ENCODE measurements at regions not wholly inside any gene's neighbourhood (a gene's known extent, or its start where the extent isn't known, plus 50 kb on each side); places are given as distances from the start of the nearest gene placed in this dataset.
"Not testable (repeated sequence)": the region's sequence is repeated elsewhere in the genome, so short reads cannot be mapped to it uniquely, and the experiment has no call there.

DNA sequence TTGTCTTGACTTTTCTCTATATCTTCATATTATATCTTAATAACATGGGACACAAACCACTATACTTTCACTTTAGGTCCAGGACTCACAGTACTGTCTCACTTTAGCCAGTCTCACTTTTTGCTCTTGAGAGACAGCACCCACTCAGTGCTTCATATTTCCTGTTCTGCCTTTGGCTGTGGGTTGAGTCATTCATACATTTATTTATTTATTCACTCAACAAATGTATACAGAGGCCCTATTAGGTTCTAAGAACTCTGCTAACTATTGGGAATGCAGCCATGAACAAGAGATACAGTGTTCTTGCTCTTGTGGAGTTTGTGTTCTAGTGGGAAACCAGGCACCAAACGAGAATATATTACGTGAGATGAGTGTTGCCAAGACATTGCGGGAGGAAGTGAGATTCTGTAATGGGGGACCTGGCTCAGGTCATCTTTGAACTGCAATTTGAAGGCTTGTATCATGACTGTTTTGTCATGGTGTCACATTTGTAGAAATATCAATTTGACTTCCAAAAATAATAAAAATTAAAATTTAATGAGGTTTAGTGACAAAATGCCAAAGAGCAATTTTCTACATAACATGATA is 190.1 kb downstream of the SDHAF3 start:
- no peak for TF ChIP-seq POLR2A (IDR thresholded peaks at IDR 0.05)
- TF ChIP-seq, protein P1, sequence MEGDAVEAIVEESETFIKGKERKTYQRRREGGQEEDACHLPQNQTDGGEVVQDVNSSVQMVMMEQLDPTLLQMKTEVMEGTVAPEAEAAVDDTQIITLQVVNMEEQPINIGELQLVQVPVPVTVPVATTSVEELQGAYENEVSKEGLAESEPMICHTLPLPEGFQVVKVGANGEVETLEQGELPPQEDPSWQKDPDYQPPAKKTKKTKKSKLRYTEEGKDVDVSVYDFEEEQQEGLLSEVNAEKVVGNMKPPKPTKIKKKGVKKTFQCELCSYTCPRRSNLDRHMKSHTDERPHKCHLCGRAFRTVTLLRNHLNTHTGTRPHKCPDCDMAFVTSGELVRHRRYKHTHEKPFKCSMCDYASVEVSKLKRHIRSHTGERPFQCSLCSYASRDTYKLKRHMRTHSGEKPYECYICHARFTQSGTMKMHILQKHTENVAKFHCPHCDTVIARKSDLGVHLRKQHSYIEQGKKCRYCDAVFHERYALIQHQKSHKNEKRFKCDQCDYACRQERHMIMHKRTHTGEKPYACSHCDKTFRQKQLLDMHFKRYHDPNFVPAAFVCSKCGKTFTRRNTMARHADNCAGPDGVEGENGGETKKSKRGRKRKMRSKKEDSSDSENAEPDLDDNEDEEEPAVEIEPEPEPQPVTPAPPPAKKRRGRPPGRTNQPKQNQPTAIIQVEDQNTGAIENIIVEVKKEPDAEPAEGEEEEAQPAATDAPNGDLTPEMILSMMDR (IDR thresholded peaks at IDR 0.05): no peak
- no peaks in the 10 kb centered on the region for H3K36me3 ChIP-seq
- no peaks in the 10 kb centered on the region for H3K4me1 ChIP-seq
- H3K4me3 ChIP-seq: no peak overlapping the region
- H3K27me3 ChIP-seq: no peaks in the 10 kb centered on the region
- H3K9me3 ChIP-seq: no peaks in the 10 kb centered on the region
- H3K27ac ChIP-seq: no peak overlapping the region
- no peak for DNase-seq

DNA sequence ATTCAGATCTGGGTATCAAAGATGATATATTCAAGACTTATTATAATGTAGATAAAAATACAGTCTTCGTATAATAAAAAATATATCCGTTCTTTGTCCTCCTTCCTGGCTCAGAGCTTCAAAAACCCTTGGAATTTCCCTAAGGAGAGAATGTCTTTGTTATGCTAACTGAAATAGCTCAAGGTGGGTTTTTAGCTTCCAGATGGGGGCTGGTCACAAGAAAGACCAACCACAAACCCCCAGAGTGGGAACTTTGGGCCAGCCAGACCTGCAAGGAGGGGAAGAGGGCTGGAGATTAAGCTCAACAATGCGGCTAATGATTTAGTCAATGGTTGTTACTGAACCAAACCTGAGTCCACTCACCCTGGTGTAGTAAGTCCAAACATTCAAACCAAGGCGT is 196.4 kb downstream of the SDHAF3 start:
- Histone ChIP-seq H3K4me1 (no peaks in the 10 kb centered on the region), H3K9me3 (no peaks in the 10 kb centered on the region), H3K4me3 (no peak overlapping the region), H3K36me3 (no peaks in the 10 kb centered on the region), H3K27me3 (no peaks in the 10 kb centered on the region), H3K27ac (no peak overlapping the region)
- no peak for DNase-seq
- TF ChIP-seq, protein P1 (IDR thresholded peaks at IDR 0.05): no peak
- TF ChIP-seq POLR2A (IDR thresholded peaks at IDR 0.05): no peak

DNA sequence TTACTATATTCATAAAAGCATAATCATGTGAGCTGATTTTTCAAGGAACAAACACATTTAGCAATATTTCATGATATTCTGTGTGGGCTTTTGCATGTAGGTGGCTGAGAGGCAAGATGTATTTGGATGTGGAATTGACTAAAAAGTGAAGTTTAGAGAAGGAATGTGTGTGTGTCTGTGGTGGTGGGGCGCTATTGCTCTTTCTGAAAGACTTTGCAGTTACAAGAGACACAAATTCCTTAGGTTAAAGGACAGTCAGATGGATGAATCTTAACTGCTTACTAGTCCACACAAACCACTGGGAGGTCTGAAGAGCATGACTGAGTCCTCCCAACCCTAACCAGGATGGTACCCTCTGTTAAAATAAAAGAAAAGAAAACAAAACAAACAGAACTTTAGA is 200.1 kb downstream of the SDHAF3 start:
- H3K36me3 ChIP-seq: no peaks in the 10 kb centered on the region
- no peak for DNase-seq
- no peaks in the 10 kb centered on the region for H3K27me3 ChIP-seq
- no peaks in the 10 kb centered on the region for H3K4me1 ChIP-seq
- no peak for TF ChIP-seq POLR2A (IDR thresholded peaks at IDR 0.05)
- TF ChIP-seq, protein P1 (IDR thresholded peaks at IDR 0.05): no peak
- no peak overlapping the region for H3K4me3 ChIP-seq
- H3K27ac ChIP-seq: no peak overlapping the region
- no peaks in the 10 kb centered on the region for H3K9me3 ChIP-seq

DNA sequence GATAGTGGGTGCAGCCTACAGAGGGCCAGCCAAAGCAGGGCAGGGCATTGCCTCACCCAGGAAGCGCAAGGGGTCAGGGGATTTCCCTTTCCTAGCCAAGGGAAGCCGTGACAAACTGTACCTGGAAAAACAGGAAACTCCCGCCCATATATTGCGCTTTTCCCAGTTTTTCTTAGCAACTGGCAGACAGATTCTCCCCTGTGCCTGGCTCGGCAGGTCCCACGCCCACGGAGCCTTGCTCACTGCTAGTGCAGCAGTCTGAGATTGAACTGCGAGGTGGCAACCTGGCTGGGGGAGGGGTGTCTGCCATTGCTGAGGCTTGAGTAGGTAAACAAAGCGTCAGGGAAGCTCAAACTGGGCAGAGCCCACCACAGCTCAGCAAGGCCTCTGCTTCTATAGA is 212.4 kb downstream of the SDHAF3 start:
- not testable (repeated sequence) for H3K4me3 ChIP-seq, H3K4me1 ChIP-seq, H3K27me3 ChIP-seq, H3K9me3 ChIP-seq, DNase-seq, H3K27ac ChIP-seq, H3K36me3 ChIP-seq

DNA sequence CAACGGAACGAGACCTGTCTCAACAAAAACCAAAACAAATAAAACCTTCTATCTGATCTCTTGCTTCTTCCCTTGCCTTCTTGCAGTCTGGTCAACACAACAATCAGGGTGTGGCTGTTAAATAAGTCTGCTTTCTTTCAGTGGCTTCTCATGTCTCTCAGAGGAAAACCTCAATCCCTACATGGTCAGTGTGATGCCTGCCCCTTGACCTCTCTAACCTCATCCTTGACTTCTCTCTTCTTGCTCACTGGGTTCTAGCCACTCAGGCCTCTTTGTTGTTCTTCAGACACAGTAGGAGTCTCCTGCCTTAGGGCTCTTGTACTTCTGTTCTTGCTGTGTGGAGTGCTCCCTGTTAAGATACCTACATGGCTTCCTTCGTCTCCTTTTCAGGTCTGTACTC is 220.4 kb downstream of the SDHAF3 start:
- Histone ChIP-seq H3K27me3 (no peaks in the 10 kb centered on the region), H3K36me3 (no peaks in the 10 kb centered on the region), H3K4me1 (no peaks in the 10 kb centered on the region), H3K27ac (no peak overlapping the region), H3K9me3 (no peaks in the 10 kb centered on the region), H3K4me3 (no peak overlapping the region)
- no peak for DNase-seq
- TF ChIP-seq, protein P1 (IDR thresholded peaks at IDR 0.05): no peak
- TF ChIP-seq POLR2A (IDR thresholded peaks at IDR 0.05): no peak

DNA sequence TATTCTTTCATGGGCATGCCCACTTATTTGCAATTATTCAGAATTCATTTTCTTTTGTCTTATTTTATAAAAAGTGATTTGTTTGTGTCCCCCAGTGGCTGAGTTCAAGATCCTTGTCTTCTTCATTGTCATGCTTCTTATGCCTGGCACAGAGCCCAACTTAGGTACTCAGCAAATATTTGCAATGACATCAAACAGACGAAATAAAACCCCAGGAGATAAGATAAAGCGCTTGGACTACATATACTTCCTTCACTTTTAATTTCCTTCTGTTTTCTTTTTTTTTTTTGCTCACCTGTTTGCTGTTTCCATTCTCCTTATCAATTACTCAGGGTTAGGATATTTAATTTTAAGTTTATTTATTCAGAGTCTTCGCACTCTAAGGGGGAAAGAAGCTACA is 225.0 kb downstream of the SDHAF3 start:
- DNase-seq: no peak
- TF ChIP-seq, protein P1 (IDR thresholded peaks at IDR 0.05): no peak
- TF ChIP-seq POLR2A (IDR thresholded peaks at IDR 0.05): no peak
- Histone ChIP-seq H3K27ac (no peak overlapping the region), H3K9me3 (no peaks in the 10 kb centered on the region), H3K4me3 (no peak overlapping the region), H3K4me1 (no peaks in the 10 kb centered on the region), H3K36me3 (no peaks in the 10 kb centered on the region), H3K27me3 (no peaks in the 10 kb centered on the region)

All from Peyer's patch (tissue), 4 donors.